Liver (tissue), 8 donors: ENCODE measurements at regions not wholly inside any gene's neighbourhood (a gene's known extent, or its start where the extent isn't known, plus 50 kb on each side); places are given as distances from the start of the nearest gene placed in this dataset.

Source experiments
- DNase-seq: peaks from one replicate; pipeline ENCODE4 v3.0.0-alpha.2; 2017; ENCODE audit warnings: low spot score
- H3K27ac ChIP-seq, 2 donors: one replicate each; pipeline ENCODE4 v1.7.0; 2013; ENCODE audit warnings: inconsistent platforms in 2 of 2, low read length in 2 of 2, control low read depth in 1 of 2, low read depth in 1 of 2, mild to moderate bottlenecking in 1 of 2
- H3K27me3 ChIP-seq, 4 donors: one replicate each; pipeline versions ENCODE4 v1.6.1 to v1.7.0; 2013; ENCODE audit warnings: low read length in 3 of 4, inconsistent platforms in 1 of 4, mild to moderate bottlenecking in 1 of 4, moderate library complexity in 1 of 4; ENCODE audit not compliant: control insufficient read depth in 4 of 4, insufficient read depth in 4 of 4
- H3K36me3 ChIP-seq, 4 donors: one replicate each; pipeline versions ENCODE4 v1.6.1 to v1.7.0; 2013; ENCODE audit warnings: low read length in 3 of 4, mild to moderate bottlenecking in 3 of 4, low read depth in 1 of 4, moderate library complexity in 1 of 4; ENCODE audit not compliant: control insufficient read depth in 4 of 4, insufficient read depth in 3 of 4
- H3K4me1 ChIP-seq, 4 donors: one replicate each; pipeline versions ENCODE4 v1.6.1 to v1.7.0; 2013; ENCODE audit warnings: low read length in 3 of 4, mild to moderate bottlenecking in 3 of 4, moderate library complexity in 1 of 4; ENCODE audit not compliant: control insufficient read depth in 4 of 4, insufficient read depth in 4 of 4
- H3K4me3 ChIP-seq, 3 donors: one replicate each; pipeline versions ENCODE4 v1.6.1 to v1.7.0; 2013; ENCODE audit warnings: low read length in 3 of 3, control low read depth in 1 of 3, low read depth in 1 of 3, mild to moderate bottlenecking in 1 of 3
- H3K9ac ChIP-seq, 2 donors: one replicate each; pipeline ENCODE4 v1.7.0; 2013; ENCODE audit warnings: low read length in 2 of 2, mild to moderate bottlenecking in 2 of 2, moderate library complexity in 2 of 2, control low read depth in 1 of 2, low read depth in 1 of 2
- H3K9me3 ChIP-seq, 4 donors: one replicate each; pipeline versions ENCODE4 v1.6.1 to v1.7.0; 2013; ENCODE audit warnings: low read length in 3 of 4; ENCODE audit not compliant: control insufficient read depth in 4 of 4
- ATF3 ChIP-seq: IDR thresholded peaks from 2 replicates; pipeline ENCODE4 v1.6.1; 2016; ENCODE audit warnings: antibody characterized with exemption
- CTCF ChIP-seq: fragments of 150-350 bp; IDR thresholded peaks from 2 replicates; pipeline ENCODE4 v1.5.1; 2017; ENCODE audit warnings: improper control_type of control experiment, low read depth, low read length; ENCODE audit not compliant: missing input control
- EGR1 ChIP-seq, 2 donors: IDR thresholded peaks; 2 replicates each; pipeline ENCODE4 v1.6.1; 2016 to 2018; ENCODE audit warnings: antibody characterized with exemption in 2 of 2, low read depth in 2 of 2
- FOXA1 ChIP-seq: IDR thresholded peaks from 2 replicates; pipeline ENCODE4 v1.6.1; 2016; ENCODE audit warnings: antibody characterized with exemption
- FOXA2 ChIP-seq: IDR thresholded peaks from 2 replicates; pipeline ENCODE4 v1.6.1; 2016; ENCODE audit warnings: antibody characterized with exemption
- GABPA ChIP-seq, 2 donors: IDR thresholded peaks in 1 of 2; conservative IDR thresholded peaks in 1 of 2; 2 replicates each; pipeline ENCODE4 v1.6.1; 2016; ENCODE audit warnings: antibody characterized with exemption in 2 of 2, mild to moderate bottlenecking in 1 of 2, moderate library complexity in 1 of 2
- HNF4A ChIP-seq, 2 donors: conservative IDR thresholded peaks; 2 replicates each; pipeline ENCODE4 v1.6.1; 2016; ENCODE audit warnings: antibody characterized with exemption in 2 of 2, mild to moderate bottlenecking in 2 of 2
- JUND ChIP-seq, 2 donors: IDR thresholded peaks; 2 replicates each; pipeline ENCODE4 v1.6.1; 2016; ENCODE audit warnings: antibody characterized with exemption in 2 of 2
- RAD21 ChIP-seq, 2 donors: IDR thresholded peaks; 2 replicates each; pipeline ENCODE4 v1.6.1; 2016; ENCODE audit warnings: antibody characterized with exemption in 2 of 2, mild to moderate bottlenecking in 2 of 2
- REST ChIP-seq: IDR thresholded peaks from 2 replicates; pipeline ENCODE4 v1.6.1; 2016; ENCODE audit warnings: antibody characterized with exemption, mild to moderate bottlenecking
- SP1 ChIP-seq: IDR thresholded peaks from 2 replicates; pipeline ENCODE4 v1.6.1; 2018; ENCODE audit warnings: antibody characterized with exemption, mild to moderate bottlenecking
- TAF1 ChIP-seq: conservative IDR thresholded peaks from 2 replicates; pipeline ENCODE4 v1.6.1; 2016; ENCODE audit warnings: antibody characterized with exemption, mild to moderate bottlenecking
- YY1 ChIP-seq: IDR thresholded peaks from 2 replicates; pipeline ENCODE4 v1.6.1; 2016; ENCODE audit warnings: antibody characterized with exemption, mild to moderate bottlenecking
- WGBS: extraction: QIAGEN DNeasy Blood & Tissue Kit; methylation state at CpG from one replicate; pipeline ENCODE4 v1.1.7; 2013; 5-methylcytosine and 5-hydroxymethylcytosine counted together
- TF ChIP-seq, protein P1 (sequence below): IDR thresholded peaks from 2 replicates; pipeline ENCODE4 v1.6.1; 2016; ENCODE audit warnings: antibody characterized with exemption
- TF ChIP-seq, protein P2 (sequence below): IDR thresholded peaks from 2 replicates; pipeline ENCODE4 v1.6.1; 2016; ENCODE audit warnings: antibody characterized with exemption
- donor health status: healthy.
- donor health status: healthy.
- donor health status: healthy.
- donor health status: healthy.
- donor health status: healthy.

DNA sequence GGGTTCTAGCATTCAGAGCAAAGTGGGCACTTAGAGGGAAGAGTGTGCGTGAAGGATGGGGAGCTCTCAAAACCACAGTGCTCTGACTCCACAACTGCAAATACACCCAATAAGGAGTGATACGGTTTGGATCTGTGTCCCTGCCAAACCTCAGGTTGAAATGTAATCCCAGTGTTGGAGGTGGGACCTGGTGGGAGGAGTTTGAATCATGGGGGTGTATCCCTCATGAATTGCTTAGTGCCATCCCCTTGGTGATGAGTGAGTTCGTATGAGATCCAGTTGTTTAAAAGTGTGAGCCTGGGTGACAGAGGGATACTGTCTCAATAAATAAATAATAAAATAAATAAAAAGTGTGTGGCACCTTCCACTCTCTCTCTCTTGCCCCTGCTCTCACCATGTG is 50.3 kb upstream of the CCDC85A start:
- no peak overlapping the region for H3K4me3 ChIP-seq
- TF ChIP-seq ATF3: no peak
- TF ChIP-seq REST: no peak
- no peak for TF ChIP-seq SP1
- TF ChIP-seq, protein P1, sequence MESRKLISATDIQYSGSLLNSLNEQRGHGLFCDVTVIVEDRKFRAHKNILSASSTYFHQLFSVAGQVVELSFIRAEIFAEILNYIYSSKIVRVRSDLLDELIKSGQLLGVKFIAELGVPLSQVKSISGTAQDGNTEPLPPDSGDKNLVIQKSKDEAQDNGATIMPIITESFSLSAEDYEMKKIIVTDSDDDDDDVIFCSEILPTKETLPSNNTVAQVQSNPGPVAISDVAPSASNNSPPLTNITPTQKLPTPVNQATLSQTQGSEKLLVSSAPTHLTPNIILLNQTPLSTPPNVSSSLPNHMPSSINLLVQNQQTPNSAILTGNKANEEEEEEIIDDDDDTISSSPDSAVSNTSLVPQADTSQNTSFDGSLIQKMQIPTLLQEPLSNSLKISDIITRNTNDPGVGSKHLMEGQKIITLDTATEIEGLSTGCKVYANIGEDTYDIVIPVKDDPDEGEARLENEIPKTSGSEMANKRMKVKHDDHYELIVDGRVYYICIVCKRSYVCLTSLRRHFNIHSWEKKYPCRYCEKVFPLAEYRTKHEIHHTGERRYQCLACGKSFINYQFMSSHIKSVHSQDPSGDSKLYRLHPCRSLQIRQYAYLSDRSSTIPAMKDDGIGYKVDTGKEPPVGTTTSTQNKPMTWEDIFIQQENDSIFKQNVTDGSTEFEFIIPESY: no peak
- no peak for TF ChIP-seq GABPA (IDR thresholded peaks at IDR 0.05 in 1 of 2, conservative IDR thresholded peaks at IDR 0.05 in 1 of 2)
- no peak overlapping the region for H3K9ac ChIP-seq
- no peak overlapping the region for H3K27ac ChIP-seq
- 51% methylated on average over 3 of the region's 3 CpGs for WGBS
- no peaks in the 10 kb centered on the region for H3K27me3 ChIP-seq
- H3K9me3 ChIP-seq: no peaks in the 10 kb centered on the region
- H3K36me3 ChIP-seq: no peaks in the 10 kb centered on the region
- H3K4me1 ChIP-seq: no peaks in the 10 kb centered on the region
- no peak for DNase-seq

DNA sequence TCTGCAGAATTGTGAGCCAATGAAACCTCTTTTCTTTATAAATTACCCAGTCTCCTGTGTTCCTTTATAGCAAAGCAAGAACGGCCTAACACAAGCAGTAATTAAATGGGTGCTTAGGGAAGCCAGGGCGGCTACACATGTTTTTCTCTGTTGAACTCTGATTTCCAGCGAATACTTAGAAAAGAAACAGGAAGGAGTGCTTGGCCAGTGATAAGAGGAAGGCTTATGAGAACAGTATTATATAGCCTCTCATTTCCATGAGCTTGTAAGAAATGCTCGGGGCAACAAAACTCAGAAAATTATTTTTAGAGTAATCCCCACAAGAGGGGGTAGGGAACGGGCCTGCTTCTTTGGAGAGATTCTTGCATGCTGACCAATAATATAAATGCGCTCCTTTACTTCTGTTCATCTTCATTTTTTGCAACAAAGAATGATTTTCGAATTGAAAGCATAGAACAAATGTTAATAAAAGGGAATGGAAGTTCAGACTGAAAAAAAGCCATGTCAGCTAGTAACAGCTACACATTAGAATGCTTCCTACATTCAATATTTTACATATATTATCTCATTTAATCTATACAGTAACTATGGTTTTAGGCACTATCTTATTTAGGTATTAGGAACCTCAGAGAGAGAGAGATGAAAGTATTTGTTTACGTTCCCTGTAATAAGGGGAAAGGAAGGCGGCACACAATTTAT is 49.7 kb upstream of the CCDC85A start:
- Histone ChIP-seq H3K27me3 (no peaks in the 10 kb centered on the region), H3K4me1 (no peaks in the 10 kb centered on the region), H3K36me3 (no peaks in the 10 kb centered on the region), H3K27ac (no peak overlapping the region), H3K9ac (no peak overlapping the region), H3K4me3 (no peak overlapping the region), H3K9me3 (no peaks in the 10 kb centered on the region)
- TF ChIP-seq RAD21 (IDR thresholded peaks at IDR 0.05) (no peak), HNF4A (conservative IDR thresholded peaks at IDR 0.05) (no peak), CTCF (no peak), SP1 (no peak), YY1 (no peak), REST (no peak), EGR1 (IDR thresholded peaks at IDR 0.05; ENCODE audit: low read depth in 2 of 2) (no peak), FOXA1 (no peak), JUND (IDR thresholded peaks at IDR 0.05) (no peak), TAF1 (no peak), FOXA2 (no peak), GABPA (IDR thresholded peaks at IDR 0.05 in 1 of 2, conservative IDR thresholded peaks at IDR 0.05 in 1 of 2) (no peak)
- TF ChIP-seq, protein P2, sequence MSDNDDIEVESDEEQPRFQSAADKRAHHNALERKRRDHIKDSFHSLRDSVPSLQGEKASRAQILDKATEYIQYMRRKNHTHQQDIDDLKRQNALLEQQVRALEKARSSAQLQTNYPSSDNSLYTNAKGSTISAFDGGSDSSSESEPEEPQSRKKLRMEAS: no peak
- TF ChIP-seq, protein P1: no peak
- WGBS: 56% methylated on average over 9 of the region's 9 CpGs
- DNase-seq: no peak
